ENCODE measurements at regions not wholly inside any gene's neighbourhood (a gene's known extent, or its start where the extent isn't known, plus 50 kb on each side); places are given as distances from the start of the nearest gene placed in this dataset.

DNA sequence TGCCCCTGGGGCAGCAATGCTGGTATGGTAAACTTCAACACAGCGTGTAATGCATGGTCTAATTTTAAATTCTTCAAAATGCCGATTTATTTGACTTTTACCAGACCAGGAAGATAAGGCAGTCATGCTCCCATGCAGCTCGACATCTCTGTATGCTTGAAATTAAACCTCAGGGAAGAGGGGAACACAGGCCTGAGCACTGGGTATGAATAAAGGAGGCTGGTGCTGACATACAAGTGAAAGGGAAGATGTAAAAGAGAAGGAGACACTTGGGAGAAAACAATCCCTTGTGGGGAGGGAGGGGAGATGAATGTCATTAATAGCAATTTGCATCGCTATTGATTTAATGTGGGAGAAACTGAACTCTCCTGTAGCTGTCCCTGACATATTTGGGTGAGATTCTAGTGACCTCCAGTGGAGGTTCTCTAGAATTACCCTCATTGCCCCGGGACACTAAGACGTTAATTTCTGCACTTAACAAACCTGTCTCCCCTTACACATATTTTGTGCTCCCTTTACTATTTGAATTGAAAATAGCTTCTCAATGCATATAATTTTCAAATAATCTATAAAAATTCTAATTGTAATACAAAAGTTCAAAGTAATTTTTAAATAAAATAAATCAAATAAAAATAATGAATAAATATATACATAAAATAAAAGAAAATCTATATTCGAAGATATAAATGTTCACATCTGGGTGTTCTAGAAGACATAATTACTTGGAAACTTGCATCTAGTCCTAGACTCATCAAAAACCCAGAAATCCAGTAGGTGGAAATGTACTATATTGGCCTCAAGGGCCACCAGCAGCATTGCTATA lies 283.1 kb downstream of the LMX1A start:
- no peak for DNase-seq

DNA sequence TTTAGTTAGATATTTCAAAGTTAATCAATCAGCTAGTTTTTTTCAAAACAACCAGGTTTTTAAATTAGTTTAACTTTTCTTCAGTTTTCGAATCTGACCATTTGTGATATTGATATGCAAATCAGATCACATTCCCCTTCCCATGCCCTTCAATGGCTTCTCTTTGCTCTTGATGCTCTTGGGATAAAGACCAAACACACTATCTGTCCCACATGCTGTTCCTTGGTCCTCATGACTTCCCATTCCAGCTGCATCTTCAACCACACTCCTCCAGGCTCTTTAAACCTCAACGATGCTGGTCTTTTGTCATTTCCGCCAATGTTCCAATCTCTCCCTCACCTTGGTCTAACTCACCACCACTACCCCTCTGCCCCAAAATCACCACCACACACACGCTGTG lies 285.8 kb downstream of the LMX1A start:
- DNase-seq, result no peak

DNA sequence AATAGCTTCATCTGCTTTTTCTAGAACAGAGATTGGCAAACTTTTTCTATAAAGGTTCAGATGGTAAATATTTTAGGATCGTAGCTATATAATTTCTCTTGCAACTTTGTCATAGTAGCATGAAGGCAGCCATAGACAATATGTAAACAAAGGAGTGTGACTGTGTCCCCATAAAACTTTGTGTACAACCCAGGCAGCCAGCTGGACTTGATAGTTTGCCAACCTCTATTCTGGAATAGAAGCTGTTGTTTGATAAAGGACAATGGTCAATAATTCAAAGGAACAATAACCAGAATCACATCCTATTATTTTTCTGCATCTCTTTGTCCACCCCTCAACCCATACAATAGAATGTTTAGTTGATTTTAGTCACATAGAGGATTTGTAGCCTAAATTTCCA lies 286.7 kb downstream of the LMX1A start:
- DNase-seq, result no peak

- no peak for DNase-seq
Measured at GRCh38 chr1:165068741-165069140, 287.8 kb downstream of the LMX1A start.

DNA sequence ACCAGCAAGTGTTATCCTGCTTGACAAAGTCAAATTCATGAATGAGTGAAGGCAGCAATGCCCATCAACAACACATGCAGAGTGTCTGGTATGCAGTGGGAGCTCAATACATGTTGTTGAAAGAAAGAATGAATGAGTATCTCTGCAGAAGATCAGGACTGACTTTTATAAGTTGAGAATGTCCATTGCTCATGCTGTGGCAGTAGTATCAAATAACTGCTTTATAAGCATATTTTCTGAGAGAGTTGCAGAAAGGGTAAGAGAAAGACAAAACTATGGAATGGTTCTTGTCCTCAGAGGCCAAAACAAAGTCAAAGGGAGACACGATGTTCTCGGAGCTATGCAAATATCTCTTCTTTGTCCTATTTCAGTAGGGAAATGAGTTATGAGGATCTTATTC lies 288.7 kb downstream of the LMX1A start:
- no peak for DNase-seq

GRCh38 chr1:165063181-165063965 lies 293.1 kb downstream of the LMX1A start:
- DNase-seq, result no peak

GRCh38 chr1:165062346-165062745 lies 294.2 kb downstream of the LMX1A start:
- no peak for DNase-seq

DNA sequence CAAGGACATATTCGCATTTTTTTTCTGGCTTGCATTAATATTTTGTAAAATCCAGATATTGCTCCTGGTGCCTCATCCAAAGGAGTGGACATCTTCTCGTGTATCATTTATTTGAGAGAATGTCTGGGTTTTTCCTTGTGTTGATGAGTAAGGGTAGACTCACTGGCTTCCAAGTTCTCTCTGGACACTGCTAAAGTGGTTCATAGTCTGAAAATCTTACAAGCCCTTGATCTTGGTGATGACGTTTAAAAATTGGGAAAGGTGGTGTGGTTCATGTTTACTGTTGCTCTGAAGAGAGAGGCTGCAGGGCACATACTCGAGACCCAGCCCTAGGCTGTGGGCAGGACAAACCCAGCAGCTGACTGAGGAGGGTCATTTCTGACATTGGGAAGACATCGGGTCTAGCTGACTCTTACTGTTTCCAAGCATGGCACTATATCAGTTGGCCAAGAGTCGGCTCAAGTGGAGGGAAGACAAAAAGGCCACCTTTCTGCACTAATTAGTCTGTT lies 296.2 kb downstream of the LMX1A start:
- no peak for DNase-seq

DNA sequence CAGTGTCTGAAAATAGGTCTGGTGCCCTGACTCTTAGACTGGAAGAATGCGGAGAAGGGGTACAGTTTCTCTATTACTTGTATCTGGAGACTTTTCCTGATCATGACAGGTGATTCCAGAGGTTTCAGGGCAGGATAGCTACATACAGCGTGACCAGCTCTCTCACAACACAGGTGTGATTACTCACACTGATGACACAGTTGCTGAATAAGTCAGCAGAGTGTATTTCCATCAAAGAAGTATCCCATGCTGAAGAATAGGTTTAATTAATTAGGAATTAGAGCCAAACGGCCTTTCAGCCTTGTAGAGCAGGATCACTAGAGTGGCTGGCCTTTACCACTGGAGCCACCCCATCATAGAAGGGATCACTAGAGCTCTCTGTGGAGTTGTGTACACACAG lies 298.6 kb downstream of the LMX1A start:
- DNase-seq, result no peak

DNA sequence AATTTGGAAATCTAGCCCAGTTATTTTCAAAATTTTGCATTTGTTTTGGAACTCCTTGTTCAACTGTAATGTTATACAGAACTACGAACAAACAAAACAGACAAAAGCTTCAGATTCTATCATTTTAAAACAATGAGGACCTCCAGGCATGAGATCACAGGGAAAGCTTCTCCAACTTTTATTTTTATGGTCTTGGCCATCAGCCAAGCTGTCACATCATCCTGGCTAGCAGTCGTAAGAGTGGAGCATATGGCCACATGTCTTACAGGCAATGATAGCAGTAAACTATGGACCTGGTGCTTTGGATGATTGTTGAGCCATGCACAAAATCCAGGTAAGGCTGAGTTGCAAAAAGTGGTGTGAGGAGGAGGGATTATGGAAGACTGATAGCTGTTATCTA lies 299.6 kb downstream of the LMX1A start:
- no peak for DNase-seq

DNA sequence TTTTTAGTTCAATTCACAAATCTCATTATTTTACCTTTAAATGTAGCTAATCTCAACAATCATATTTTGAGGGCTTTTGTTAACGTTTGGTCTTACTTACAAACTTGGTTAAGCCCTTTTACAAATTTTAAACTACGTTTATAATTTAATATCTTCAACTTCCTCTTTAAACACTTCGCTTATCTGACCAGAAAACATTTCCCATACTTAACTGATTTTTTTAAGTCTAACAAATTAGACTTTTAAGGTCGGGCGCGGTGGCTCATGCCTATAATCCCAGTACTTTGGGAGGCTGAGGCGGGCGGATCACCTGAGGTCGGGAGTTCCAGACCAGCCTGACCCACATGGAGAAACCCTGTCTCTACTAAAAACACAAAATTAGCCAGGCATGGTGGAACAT lies 300.9 kb downstream of the LMX1A start:
- DNase-seq, result no peak

DNA sequence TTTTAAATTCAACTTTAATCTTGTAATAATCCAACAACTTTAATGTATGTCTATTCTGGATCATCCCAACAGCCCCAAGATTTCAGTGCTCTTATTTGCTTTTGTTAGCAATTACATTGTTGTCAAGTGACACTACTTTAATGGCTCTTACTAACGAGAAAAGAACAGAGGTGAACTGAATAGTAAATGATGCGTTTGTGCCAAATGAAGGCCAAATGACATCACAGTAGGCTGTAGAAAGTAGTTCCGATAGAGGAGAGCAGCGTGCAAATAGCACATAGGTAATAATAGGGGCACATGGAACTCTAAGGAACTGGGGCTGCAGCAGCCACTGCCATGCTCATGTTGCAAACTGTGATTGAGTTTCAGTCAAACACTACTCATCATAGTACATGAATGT lies 301.9 kb downstream of the LMX1A start:
- DNase-seq, result no peak

DNA sequence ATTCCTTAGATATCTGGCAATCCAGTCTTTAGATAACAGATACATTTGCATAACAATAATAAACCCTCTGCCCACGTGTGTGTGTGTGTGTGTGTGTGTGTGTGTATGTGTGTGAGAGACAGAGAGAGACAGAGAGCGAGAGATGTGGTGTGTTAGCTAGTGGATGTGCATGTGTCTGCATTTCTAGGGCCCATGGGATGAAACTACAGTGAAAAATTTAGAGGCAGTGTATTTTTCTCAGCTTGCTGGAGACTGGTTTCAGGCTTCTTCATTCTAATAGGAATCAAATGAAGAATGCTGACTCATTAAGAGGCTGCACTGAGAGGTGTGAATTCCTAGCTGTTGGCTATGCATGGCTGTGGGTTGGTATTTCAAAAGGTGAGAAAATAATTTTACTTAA lies 303.2 kb downstream of the LMX1A start:
- DNase-seq, result no peak

- no peak for DNase-seq
Measured at GRCh38 chr1:165052936-165053335, 303.6 kb downstream of the LMX1A start.

GRCh38 chr1:165052431-165052830 lies 304.1 kb downstream of the LMX1A start:
- DNase-seq, result no peak

GRCh38 chr1:165050246-165050645 lies 306.3 kb downstream of the LMX1A start:
- DNase-seq, result no peak

GRCh38 chr1:165047994-165048393 lies 308.5 kb downstream of the LMX1A start:
- no peak for DNase-seq

DNA sequence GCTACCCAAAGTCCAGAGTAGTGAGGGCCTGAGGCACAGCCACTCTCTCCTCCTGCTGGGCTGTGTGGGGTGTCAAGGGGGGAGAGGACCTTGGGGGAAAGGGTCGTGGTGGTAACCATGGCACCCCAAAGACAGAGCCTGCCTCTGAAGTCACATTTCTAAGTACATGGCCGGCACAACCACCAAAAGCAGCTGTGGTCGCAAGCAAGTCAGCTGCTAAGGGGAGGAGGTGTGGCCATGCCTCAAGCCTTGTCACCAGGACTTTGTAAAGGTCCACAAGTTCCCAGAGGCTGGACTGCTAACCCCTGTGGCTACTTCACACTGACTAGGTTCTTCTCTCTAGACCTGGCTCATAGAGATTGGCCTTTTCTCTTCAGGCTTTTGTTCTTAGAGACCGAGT lies 310.6 kb downstream of the LMX1A start:
- no peak for DNase-seq

- no peak for DNase-seq
Measured at GRCh38 chr1:165040641-165041040, 315.9 kb downstream of the LMX1A start.

DNA sequence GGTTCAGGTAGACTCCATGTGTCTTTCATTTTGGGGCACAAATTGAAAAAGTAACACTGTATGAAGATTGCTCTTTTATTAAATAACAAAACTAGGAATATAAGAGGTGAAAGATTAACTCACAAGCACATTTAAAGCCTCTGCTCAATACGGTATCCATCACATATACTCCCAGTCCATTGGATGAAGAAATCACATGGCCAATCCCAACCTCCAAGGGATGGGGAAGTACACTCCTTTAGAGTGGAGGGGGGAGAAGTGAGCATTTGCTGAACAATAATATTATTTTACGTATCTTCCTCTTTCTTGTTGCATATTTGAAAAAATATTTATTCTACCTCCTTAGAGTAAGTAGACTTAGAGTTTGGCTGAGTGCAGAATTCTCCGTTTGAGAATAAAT lies 316.5 kb downstream of the LMX1A start:
- DNase-seq, result no peak

- no peak for DNase-seq
Measured at GRCh38 chr1:165036403-165036802, 320.1 kb downstream of the LMX1A start.

GRCh38 chr1:165034136-165034809 lies 322.2 kb downstream of the LMX1A start:
- DNase-seq, result no peak

- no peak for DNase-seq
Measured at GRCh38 chr1:165031001-165031400, 325.5 kb downstream of the LMX1A start.

DNA sequence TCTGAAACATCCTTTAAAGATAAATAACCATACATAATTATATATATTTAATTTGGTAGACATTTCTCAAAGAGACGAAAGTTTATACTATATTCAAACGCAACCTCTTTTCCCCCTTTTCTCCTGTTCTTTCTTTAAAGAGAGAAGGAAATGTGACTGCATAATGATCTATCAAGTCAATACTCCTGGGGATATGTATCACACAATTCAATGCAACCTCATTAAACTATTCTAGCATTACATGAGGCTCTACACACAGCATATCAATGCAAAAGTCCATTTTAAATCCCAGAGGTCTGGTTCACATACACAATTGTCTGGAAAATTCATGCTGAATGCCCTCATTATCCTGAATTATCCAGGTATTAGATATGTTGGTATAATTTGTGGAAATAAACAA lies 330.7 kb downstream of the LMX1A start:
- DNase-seq, result no peak

All from central memory CD4-positive, alpha-beta T cell (primary cell).